ENCODE measurements at regions not wholly inside any gene's neighbourhood (a gene's known extent, or its start where the extent isn't known, plus 50 kb on each side); places are given as distances from the start of the nearest gene placed in this dataset.

DNA sequence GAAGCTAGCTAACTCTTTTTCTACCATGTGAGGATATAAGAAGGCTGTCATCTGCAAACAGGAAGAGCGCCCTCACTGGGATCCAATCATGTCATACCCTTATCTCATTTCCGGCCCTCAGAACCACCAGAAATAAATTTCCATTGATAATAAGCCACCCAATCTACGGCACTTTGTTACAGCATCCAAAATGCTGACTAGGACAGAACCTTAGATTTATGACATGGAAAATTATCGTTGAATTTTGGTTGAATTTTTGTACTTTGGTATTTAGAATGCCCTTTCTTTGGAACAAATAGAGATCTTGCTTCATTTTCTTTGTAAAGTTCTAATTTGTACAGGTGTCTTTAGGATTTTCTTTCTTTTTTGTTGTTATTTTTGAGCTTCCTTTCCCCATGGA is 53.3 kb upstream of the CYLC2 start:
- TF ChIP-seq POLR2A (IDR thresholded peaks at IDR 0.05; ENCODE audit: low read depth, low read length) (no peak), PAX5 (IDR thresholded peaks at IDR 0.05; ENCODE audit: insufficient read depth, low read length, severe bottlenecking) (no peak)

Data from GM12891 (cell line).